RCC 7860 (cell line): ENCODE measurements at regions not wholly inside any gene's neighbourhood (a gene's known extent, or its start where the extent isn't known, plus 50 kb on each side); places are given as distances from the start of the nearest gene placed in this dataset.

ENCODE experiments used
- DNase-seq: peaks from one replicate; pipeline ENCODE4 v3.0.0-alpha.2; 2015; ENCODE audit warnings: low spot score
- FAIRE-seq: peaks from 2 replicates; lab custom pipeline; 2012; peaks lifted over from hg19 to GRCh38; lab: Jason Lieb, UNC

- DNase-seq, result no peak
- FAIRE-seq, result no peak
Measured at GRCh38 chr3:176807938-176808337, 389.3 kb downstream of the TBL1XR1 start.

- DNase-seq, result no peak
- no peak for FAIRE-seq
Measured at GRCh38 chr3:176799675-176800074, 397.6 kb downstream of the TBL1XR1 start.

DNA sequence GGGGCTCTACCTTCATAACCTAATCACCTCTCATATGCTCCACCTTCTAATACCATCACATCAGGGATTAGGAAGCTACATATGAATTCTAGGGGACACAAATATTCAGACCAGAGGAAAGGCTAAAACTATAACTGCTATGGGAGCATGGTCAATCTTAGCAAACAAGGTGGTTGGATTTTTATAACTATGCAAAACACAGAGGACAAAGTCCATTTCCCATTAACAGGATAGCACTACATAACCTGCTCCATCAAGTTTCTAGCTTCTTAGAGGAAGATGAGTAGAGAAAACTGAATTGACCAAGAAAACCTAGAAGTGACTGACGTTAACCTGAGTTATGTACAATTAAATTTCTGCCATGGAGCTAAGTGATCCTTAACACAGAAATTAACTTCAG is 398.6 kb downstream of the TBL1XR1 start:
- no peak for DNase-seq
- FAIRE-seq, result no peak

DNA sequence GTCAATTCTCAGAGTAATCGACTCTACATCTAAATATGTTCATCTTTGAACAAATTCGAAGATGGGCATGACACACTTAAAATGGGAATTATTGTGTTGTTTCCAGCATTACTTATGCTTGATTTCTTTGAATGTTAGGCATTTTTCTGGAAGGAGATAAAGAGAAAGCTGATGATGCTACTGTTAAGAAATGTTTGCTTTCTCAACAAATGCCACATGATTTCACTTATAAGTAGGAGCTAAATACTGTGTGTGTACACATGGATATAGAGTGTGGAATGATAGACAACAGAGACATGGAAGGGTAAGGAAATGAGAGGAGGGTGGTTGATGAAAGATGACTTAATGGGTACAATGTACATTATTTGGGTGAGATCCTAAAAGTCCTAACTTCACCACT is 400.9 kb downstream of the TBL1XR1 start:
- FAIRE-seq, result no peak
- DNase-seq, result no peak

GRCh38 chr3:176795891-176796290 is 401.4 kb downstream of the TBL1XR1 start:
- FAIRE-seq (no peak), DNase-seq (no peak)

DNA sequence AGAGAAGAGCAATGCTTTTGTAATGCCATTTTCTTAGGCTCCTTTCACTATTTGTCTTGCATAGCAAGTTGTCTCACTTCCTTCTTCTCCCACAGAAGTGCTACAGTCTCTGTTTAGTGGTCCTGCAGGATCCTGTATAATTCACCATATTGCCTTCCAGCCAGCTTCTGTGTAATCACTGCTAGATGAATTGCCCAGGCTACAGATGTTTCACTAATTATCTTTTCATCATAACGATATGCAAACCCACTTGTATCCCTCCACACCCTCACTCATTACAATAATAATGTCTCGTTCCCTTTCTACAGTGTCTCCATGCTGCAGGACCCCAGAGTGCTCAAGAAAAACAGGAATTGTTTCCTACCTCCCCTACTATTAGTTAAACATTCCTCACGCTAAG is 402.9 kb downstream of the TBL1XR1 start:
- no peak for DNase-seq

GRCh38 chr3:176789947-176790346 is 407.3 kb downstream of the TBL1XR1 start:
- DNase-seq (peak; percentile 13), FAIRE-seq (no peak)

More for the DNA sequence above, 402.9 kb downstream of the TBL1XR1 start:
- FAIRE-seq, result no peak

DNA sequence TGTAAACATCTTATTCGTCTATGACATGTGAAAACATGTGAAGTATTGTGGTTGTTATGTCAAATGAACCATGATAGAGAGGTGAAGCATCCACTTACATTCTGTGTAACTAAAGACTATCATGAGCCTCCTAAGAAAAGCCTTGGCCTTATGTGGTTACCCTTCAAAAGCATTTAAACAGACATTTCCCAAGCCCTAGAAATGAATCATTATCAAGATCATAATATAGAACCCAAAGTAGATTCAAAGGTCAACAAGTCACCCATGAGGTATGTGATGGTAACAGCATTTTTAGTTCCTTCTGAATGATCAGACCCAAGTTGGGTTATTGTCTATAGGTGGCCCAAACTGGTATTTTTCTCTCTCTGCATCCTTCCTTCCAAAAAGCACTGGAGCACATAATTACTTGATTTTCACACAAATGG is 408.0 kb downstream of the TBL1XR1 start:
- DNase-seq (peak; percentile 81), FAIRE-seq (peak; percentile 97)

DNA sequence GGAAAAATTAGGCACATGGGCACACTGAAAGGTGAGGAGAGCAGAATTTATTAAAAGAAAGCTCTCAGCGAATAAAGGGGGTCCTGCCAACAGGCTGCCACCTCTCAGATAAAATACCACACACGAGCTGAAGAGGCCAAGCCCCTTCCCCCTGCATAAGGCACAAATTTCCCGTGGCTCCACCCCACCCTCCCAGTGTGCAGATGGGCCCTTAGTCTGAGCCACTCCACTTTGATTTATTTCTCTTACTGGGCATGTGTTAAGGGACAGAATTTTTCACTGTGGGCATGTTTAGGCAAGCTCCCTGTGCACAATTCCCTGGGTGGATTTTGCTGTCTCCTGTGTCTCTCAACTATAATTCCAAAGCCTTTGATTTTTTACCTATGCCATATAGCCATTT is 409.8 kb downstream of the TBL1XR1 start:
- FAIRE-seq, result no peak
- DNase-seq, result no peak

DNA sequence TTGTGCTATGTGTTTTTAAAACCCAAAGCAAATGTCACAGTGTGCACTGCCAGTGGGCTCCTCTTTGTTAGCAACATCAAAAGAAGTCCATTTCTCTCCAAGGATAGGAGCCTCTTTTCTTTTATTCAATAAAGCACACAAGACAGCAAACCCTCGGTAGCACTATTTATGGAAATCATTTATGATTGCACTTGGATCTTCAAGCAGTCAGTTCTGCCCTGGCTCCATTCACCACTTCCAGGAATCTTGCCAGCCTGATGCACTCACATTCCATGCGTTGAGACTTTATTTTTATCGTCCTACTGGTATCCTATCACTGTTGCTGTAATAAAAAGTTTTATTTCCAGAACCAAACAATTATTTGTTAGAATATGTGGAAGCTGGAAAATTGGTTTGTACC is 412.1 kb downstream of the TBL1XR1 start:
- no peak for DNase-seq
- FAIRE-seq, result no peak

- DNase-seq (no peak), FAIRE-seq (no peak)
Measured at GRCh38 chr3:176780766-176781165, 416.5 kb downstream of the TBL1XR1 start.

- DNase-seq (no peak), FAIRE-seq (no peak)
Measured at GRCh38 chr3:176776622-176777175, 420.6 kb downstream of the TBL1XR1 start.

- DNase-seq, result no peak
- FAIRE-seq, result no peak
Measured at GRCh38 chr3:176769547-176770190, 427.6 kb downstream of the TBL1XR1 start.

DNA sequence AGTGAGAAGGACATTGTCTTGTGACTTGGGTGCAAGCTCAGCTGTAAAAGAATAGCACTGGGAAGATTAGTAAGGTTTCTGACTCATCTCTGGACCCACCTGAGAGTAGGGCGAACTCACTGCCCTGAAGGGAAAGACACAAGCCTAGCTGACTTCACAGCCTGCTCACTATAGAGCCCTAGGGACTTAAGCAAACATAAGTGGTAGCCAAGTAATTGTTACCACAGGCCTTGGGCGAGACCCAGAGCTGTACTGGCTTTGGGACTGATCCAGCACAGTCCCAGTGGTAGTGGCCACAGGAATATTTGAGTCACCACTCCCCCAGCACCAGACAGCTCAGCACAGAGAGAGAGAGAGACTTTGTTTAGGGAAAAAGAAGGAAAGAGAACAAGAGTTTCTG is 429.9 kb downstream of the TBL1XR1 start:
- DNase-seq (peak; percentile 87), FAIRE-seq (peak; percentile 93)

DNA sequence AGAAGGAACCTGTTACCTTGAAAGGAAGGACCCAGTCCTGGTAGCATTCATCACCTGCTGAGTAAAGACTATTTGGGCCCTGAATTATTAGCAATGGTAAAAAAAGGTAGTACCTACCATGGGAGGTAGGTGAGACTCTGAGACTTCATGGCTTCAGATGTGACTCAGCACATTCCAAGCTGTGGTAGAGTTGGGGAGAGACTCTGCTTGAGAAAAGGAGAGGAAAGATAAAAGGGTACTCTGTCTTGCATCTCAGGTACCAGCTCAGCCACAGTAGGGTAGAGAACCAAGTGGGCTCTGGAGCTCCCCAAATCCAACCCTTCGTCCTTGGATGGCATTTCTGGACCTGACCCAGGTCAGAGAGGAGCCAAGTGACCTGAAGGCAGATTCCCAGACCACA is 430.4 kb downstream of the TBL1XR1 start:
- DNase-seq (no peak), FAIRE-seq (no peak)

DNA sequence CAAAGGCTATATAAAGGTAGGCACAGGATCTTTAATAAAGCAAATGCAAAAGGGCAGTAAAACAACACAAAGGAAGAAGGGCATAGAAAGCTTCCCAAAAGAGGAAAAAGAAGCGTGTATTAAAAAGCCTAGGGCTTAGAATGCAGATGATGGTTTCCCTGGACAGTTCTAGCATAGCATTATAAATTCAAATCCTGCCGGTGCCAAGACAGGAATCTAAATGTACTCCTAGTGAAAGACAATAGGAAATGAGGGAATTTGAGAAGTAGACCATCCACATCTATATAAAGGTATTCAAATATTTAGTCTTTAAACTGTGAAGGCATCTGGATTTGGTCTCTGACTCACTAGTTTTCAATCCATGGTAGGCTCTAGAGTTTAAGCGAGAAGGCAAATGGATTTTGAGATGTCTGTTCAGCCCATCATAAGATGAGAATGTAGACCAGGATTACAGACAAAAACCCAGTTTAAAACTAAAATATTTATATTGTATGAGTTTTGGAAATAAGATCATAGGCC is 431.8 kb downstream of the TBL1XR1 start:
- DNase-seq (no peak), FAIRE-seq (no peak)

DNA sequence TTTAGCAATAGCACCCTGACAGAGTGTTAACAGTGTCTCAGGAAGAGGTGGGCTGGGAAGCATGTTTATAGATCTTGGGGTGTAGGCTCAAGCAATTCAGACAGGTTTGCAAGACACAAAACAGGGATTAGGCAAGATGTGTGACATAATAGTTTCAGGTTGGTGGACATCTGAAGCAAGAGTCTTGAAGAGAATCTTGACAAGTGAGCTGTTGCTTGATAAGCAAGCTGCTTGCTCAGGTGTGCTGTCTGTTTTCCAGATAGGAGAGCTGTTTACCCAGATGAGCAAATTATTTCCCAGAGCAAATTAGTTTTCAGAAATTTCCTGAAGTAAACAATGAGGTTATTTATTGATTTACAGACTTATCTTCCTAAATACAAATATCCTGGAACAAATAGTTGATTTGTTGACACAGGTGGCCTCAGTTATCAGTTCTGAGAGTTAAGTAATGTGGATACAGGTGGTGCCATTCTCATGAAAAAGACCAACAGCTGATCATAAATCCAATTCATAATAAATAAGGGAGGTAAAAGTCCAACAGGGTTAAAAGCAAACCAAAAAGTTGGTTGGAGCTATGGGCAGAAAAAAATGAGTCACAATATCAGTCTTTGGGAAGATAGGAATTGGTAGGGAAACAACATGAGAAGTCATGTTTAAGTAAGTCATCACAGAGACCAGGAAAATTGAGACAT is 437.3 kb downstream of the TBL1XR1 start:
- FAIRE-seq, result no peak
- no peak for DNase-seq

- no peak for FAIRE-seq
Measured at GRCh38 chr3:176757429-176757828, 439.9 kb downstream of the TBL1XR1 start.

GRCh38 chr3:176755977-176756376 is 441.3 kb downstream of the TBL1XR1 start:
- FAIRE-seq, result no peak
- DNase-seq, result no peak

More at GRCh38 chr3:176757429-176757828, 439.9 kb downstream of the TBL1XR1 start:
- DNase-seq, result no peak

DNA sequence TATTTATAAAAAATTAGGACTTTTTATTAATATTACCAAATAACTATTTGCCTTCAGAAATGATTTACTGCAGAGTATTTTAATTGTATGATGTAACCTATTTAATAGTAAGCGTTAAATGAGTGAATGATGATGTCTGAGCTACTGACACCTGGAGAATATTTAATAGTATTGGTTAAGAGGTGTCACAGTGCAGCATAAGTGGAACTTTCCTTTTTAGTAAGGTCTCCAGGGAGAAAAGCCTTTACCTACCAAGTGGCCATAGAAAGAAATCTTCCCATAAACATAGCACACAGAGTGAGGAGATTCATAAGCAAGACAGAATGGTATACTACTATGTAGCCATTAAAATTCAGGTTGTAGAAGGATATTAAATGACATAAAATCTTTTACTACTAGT is 441.7 kb downstream of the TBL1XR1 start:
- DNase-seq (no peak), FAIRE-seq (no peak)

- no peak for DNase-seq
- FAIRE-seq, result no peak
Measured at GRCh38 chr3:176741664-176742047, 455.6 kb downstream of the TBL1XR1 start.
